IPS-15b (cell line): ENCODE measurements at regions not wholly inside any gene's neighbourhood (a gene's known extent, or its start where the extent isn't known, plus 50 kb on each side); places are given as distances from the start of the nearest gene placed in this dataset.

ENCODE experiments used
- H3K27me3 ChIP-seq: one replicate; pipeline ENCODE4 v1.6.1; 2013; ENCODE audit warnings: low read length; ENCODE audit not compliant: control insufficient read depth, insufficient read depth
- H3K36me3 ChIP-seq: one replicate; pipeline ENCODE4 v1.6.1; 2013; ENCODE audit warnings: low read length; ENCODE audit not compliant: control insufficient read depth, insufficient read depth
- H3K4me1 ChIP-seq: one replicate; pipeline ENCODE4 v1.6.1; 2013; ENCODE audit warnings: mild to moderate bottlenecking, low read length; ENCODE audit not compliant: control insufficient read depth, insufficient read depth
- H3K4me3 ChIP-seq: one replicate; pipeline ENCODE4 v1.5.1; 2013; ENCODE audit warnings: low read depth, low read length
- H3K9ac ChIP-seq: one replicate; pipeline ENCODE4 v1.6.1; 2013; ENCODE audit warnings: low read depth, mild to moderate bottlenecking, low read length
- H3K9me3 ChIP-seq: one replicate; pipeline ENCODE4 v1.6.1; 2013; ENCODE audit warnings: mild to moderate bottlenecking, low read length; ENCODE audit not compliant: control insufficient read depth, insufficient read depth

- H3K4me3 ChIP-seq, result no peak overlapping the region
- no peaks in the 10 kb centered on the region for H3K4me1 ChIP-seq
- H3K9me3 ChIP-seq, result no peaks in the 10 kb centered on the region
- no peaks in the 10 kb centered on the region for H3K27me3 ChIP-seq
- H3K36me3 ChIP-seq, result no peaks in the 10 kb centered on the region
- no peak overlapping the region for H3K9ac ChIP-seq
These were observed 226.0 kb upstream of the DMAC1 start for GRCh38 chr9:8025551-8025950.

DNA sequence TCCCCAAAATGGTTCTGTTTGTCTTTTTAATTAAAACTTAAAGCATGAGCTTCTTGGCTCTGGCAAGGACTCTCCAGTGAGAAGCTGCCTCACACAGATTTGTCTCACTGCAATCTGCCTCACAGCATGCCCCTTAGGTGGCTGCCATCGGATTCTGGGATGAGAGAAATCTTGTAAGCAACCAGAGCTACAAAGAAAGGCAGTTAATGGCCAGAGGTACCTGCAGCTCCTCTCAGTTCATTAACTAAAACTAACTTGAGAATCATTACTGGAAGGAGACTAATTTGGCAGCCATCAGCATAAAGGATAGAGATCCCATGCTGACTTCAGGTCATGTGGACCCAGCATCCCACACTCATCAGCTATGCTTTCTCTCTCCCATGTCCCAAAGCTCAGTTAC lies 220.6 kb upstream of the DMAC1 start:
- Histone ChIP-seq H3K4me1 (no peaks in the 10 kb centered on the region), H3K27me3 (no peaks in the 10 kb centered on the region)

DNA sequence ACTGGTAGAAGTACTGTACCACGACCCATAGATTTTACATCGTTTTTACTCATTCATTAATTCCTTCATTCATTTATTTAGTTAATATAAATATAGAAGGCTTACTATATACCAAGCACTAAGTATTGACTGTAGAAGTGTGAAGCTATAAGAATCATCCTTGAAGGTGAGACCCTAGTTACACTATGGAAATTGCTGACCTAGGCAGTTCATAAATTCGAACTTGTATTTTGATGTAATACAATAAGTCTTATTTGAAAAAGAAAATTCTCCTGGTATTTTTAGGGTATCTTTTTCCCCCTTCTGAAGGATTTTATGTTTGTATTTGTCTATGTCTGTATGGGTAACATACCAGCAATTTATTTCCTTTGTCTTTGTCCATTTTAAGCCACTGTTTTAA lies 220.1 kb upstream of the DMAC1 start:
- H3K36me3 ChIP-seq, result no peaks in the 10 kb centered on the region
- no peak overlapping the region for H3K4me3 ChIP-seq
- H3K9me3 ChIP-seq, result no peaks in the 10 kb centered on the region
- no peaks in the 10 kb centered on the region for H3K27me3 ChIP-seq
- no peak overlapping the region for H3K9ac ChIP-seq
- no peaks in the 10 kb centered on the region for H3K4me1 ChIP-seq

More for the DNA sequence above, 220.6 kb upstream of the DMAC1 start:
- no peaks in the 10 kb centered on the region for H3K9me3 ChIP-seq
- H3K9ac ChIP-seq, result no peak overlapping the region
- H3K4me3 ChIP-seq, result no peak overlapping the region
- no peaks in the 10 kb centered on the region for H3K36me3 ChIP-seq

DNA sequence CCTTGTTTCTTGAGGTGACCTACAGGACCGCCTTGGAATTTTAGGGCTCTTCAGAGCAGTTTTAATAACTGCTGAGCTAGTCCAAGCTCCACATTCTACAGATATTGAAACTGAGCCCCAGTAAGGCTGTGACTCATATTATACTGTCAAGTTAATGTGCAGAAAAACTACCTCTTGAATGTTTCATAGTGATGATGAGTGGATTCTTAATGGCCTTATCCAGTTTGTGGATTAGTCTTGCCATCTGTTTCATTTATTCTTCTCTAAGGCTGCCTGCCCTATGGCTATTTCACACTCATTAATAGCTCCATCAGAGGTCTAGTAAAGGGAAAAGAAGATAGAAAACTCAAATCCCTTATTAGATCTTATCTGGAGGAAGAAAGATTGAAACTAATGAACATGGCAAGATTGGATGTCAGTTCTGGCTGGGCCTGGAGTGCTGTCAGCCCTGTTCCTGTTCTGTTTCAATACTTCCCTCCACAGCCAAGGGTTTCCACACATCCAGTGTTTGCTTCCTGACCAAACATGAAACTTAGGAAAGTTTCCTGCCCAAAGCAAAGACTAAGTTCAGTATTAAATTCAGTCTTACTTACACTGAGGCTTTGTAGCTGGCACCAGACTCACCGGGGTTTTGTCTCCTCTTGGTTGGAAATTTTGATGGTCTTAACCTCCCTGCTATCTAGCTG lies 215.6 kb upstream of the DMAC1 start:
- Histone ChIP-seq H3K36me3 (no peaks in the 10 kb centered on the region), H3K4me1 (no peaks in the 10 kb centered on the region), H3K27me3 (no peaks in the 10 kb centered on the region), H3K9ac (no peak overlapping the region), H3K9me3 (no peaks in the 10 kb centered on the region), H3K4me3 (no peak overlapping the region)

- Histone ChIP-seq H3K27me3 (no peaks in the 10 kb centered on the region), H3K9me3 (no peaks in the 10 kb centered on the region), H3K4me1 (no peaks in the 10 kb centered on the region), H3K36me3 (no peaks in the 10 kb centered on the region), H3K9ac (no peak overlapping the region), H3K4me3 (no peak overlapping the region)
These were observed 213.4 kb upstream of the DMAC1 start for GRCh38 chr9:8012986-8013385.

DNA sequence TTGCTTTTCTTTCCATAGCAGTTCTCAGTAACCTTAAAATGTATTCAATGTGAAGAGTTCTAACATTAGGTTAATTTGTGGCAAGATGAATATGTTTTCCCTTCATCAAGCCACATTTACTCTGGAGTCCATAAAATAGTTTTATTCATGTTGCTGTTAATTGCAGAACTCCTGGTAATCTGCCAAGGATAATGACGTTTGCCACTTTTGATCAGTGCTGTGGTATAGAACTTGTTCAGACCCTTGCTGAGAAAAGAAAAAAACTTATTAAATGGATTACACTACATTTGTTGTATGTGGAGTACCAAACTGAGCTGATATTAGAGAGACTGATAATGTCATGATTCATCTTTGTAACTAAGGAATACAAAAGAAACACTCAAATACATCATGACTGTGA lies 212.4 kb upstream of the DMAC1 start:
- Histone ChIP-seq H3K4me1 (no peaks in the 10 kb centered on the region), H3K36me3 (no peaks in the 10 kb centered on the region), H3K27me3 (no peaks in the 10 kb centered on the region), H3K9ac (no peak overlapping the region), H3K9me3 (no peaks in the 10 kb centered on the region), H3K4me3 (no peak overlapping the region)

- Histone ChIP-seq H3K36me3 (no peaks in the 10 kb centered on the region), H3K27me3 (no peaks in the 10 kb centered on the region), H3K9ac (no peak overlapping the region), H3K9me3 (no peaks in the 10 kb centered on the region), H3K4me3 (no peak overlapping the region), H3K4me1 (no peaks in the 10 kb centered on the region)
These were observed 197.0 kb upstream of the DMAC1 start for GRCh38 chr9:7996558-7996957.

DNA sequence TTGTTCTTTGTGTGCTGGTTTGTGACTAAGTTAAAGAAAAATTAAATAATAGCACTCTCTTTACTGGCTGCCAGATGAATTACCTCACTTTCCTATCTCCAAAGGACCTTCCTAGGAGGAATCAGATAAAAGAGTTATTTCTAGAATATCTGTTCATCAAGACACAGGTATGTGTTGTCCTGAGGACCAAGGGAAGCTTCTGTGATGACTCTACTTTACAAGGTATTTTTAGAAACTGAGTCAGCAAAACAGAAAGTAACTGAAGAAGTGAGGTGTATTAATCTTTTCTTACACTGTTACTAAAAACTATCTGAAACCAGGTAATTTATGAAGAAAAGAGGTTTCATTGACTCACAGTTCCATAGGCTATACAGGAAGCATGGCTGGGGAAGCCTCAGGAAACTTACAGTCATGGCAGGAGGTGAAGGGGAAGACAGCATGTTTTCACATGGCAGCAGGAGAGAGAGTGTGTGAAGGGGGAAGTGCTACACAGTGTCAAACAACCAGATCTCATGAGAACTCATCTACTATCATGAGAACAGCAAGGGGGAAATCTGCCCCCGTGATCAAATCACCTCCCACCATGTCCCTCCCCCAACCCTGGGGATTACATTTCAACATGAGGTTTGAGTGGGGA lies 189.2 kb upstream of the DMAC1 start:
- no peak overlapping the region for H3K9ac ChIP-seq
- H3K36me3 ChIP-seq, result no peaks in the 10 kb centered on the region
- H3K4me3 ChIP-seq, result no peak overlapping the region
- no peaks in the 10 kb centered on the region for H3K9me3 ChIP-seq
- H3K27me3 ChIP-seq, result no peaks in the 10 kb centered on the region
- H3K4me1 ChIP-seq, result peaks cover 3% of the 10 kb centered on the region

GRCh38 chr9:7984692-7985091 lies 185.1 kb upstream of the DMAC1 start:
- Histone ChIP-seq H3K9ac (no peak overlapping the region), H3K36me3 (no peaks in the 10 kb centered on the region), H3K4me1 (peaks cover 12% of the 10 kb centered on the region), H3K9me3 (no peaks in the 10 kb centered on the region), H3K27me3 (no peaks in the 10 kb centered on the region), H3K4me3 (no peak overlapping the region)

GRCh38 chr9:7984203-7984602 lies 184.6 kb upstream of the DMAC1 start:
- H3K4me1 ChIP-seq, result peaks cover 12% of the 10 kb centered on the region
- no peak overlapping the region for H3K4me3 ChIP-seq
- H3K36me3 ChIP-seq, result no peaks in the 10 kb centered on the region
- H3K27me3 ChIP-seq, result no peaks in the 10 kb centered on the region
- H3K9ac ChIP-seq, result no peak overlapping the region
- H3K9me3 ChIP-seq, result no peaks in the 10 kb centered on the region

- Histone ChIP-seq H3K4me3 (no peak overlapping the region), H3K9me3 (no peaks in the 10 kb centered on the region), H3K9ac (no peak overlapping the region), H3K27me3 (no peaks in the 10 kb centered on the region), H3K36me3 (no peaks in the 10 kb centered on the region), H3K4me1 (peaks cover 12% of the 10 kb centered on the region)
These were observed 183.9 kb upstream of the DMAC1 start for GRCh38 chr9:7983490-7983889.

GRCh38 chr9:7982907-7983306 lies 183.3 kb upstream of the DMAC1 start:
- Histone ChIP-seq H3K4me1 (peaks cover 12% of the 10 kb centered on the region), H3K9ac (no peak overlapping the region), H3K9me3 (no peaks in the 10 kb centered on the region), H3K27me3 (no peaks in the 10 kb centered on the region), H3K4me3 (no peak overlapping the region), H3K36me3 (no peaks in the 10 kb centered on the region)
